ENCODE measurements at regions not wholly inside any gene's neighbourhood (a gene's known extent, or its start where the extent isn't known, plus 50 kb on each side); places are given as distances from the start of the nearest gene placed in this dataset.

GRCh38 chr2:223404616-223405015, 197.5 kb downstream of the SCG2 start:
- DNase-seq = no peak

GRCh38 chr2:223414646-223415045, 187.5 kb downstream of the SCG2 start:
- no peak for DNase-seq

GRCh38 chr2:223415071-223415470, 187.1 kb downstream of the SCG2 start:
- DNase-seq = no peak

GRCh38 chr2:223416815-223417610, 185.1 kb downstream of the SCG2 start:
- no peak for DNase-seq

GRCh38 chr2:223418131-223418530, 184.0 kb downstream of the SCG2 start:
- DNase-seq = no peak

- DNase-seq = no peak
Measured at GRCh38 chr2:223418604-223419199, 183.5 kb downstream of the SCG2 start.

GRCh38 chr2:223420048-223420447, 182.1 kb downstream of the SCG2 start:
- no peak for DNase-seq

- no peak for DNase-seq
Measured at GRCh38 chr2:223431479-223431878, 170.7 kb downstream of the SCG2 start.

GRCh38 chr2:223433461-223433860, 168.7 kb downstream of the SCG2 start:
- no peak for DNase-seq

GRCh38 chr2:223437788-223438187, 164.4 kb downstream of the SCG2 start:
- DNase-seq = no peak

GRCh38 chr2:223439184-223439583, 163.0 kb downstream of the SCG2 start:
- DNase-seq = no peak

- DNase-seq = no peak
Measured at GRCh38 chr2:223439786-223440185, 162.4 kb downstream of the SCG2 start.

- DNase-seq = no peak
Measured at GRCh38 chr2:223442847-223443246, 159.3 kb downstream of the SCG2 start.

- DNase-seq = no peak
Measured at GRCh38 chr2:223450246-223450645, 151.9 kb downstream of the SCG2 start.

- DNase-seq = no peak
Measured at GRCh38 chr2:223457301-223457700, 144.9 kb downstream of the SCG2 start.

- peak; percentile 38 for DNase-seq
Measured at GRCh38 chr2:223459328-223459939, 142.7 kb downstream of the SCG2 start.

- peak; percentile 70 for DNase-seq
Measured at GRCh38 chr2:223460209-223460608, 142.0 kb downstream of the SCG2 start.

GRCh38 chr2:223460774-223461211, 141.4 kb downstream of the SCG2 start:
- DNase-seq = no peak

- no peak for DNase-seq
Measured at GRCh38 chr2:223464071-223464470, 138.1 kb downstream of the SCG2 start.

- DNase-seq = no peak
Measured at GRCh38 chr2:223465793-223466192, 136.4 kb downstream of the SCG2 start.

GRCh38 chr2:223467196-223467595, 135.0 kb downstream of the SCG2 start:
- no peak for DNase-seq

- DNase-seq = no peak
Measured at GRCh38 chr2:223469270-223470046, 132.7 kb downstream of the SCG2 start.

- no peak for DNase-seq
Measured at GRCh38 chr2:223470602-223471001, 131.6 kb downstream of the SCG2 start.
